DND-41 (cell line): ENCODE measurements at regions not wholly inside any gene's neighbourhood (a gene's known extent, or its start where the extent isn't known, plus 50 kb on each side); places are given as distances from the start of the nearest gene placed in this dataset.

Experiments
- ATAC-seq: fragments of 200-7000 bp; cut with Tn5 transposase; 3 replicates; pipeline ENCODE4 v1.9.1; 2021; ENCODE audit warnings: low read depth; ENCODE audit not compliant: insufficient read depth
- DNase-seq: peaks from one replicate; pipeline ENCODE4 v3.0.0-alpha.2; 2020
- H2AFZ ChIP-seq: 2 replicates; pipeline ENCODE4 v1.6.0; 2012; ENCODE audit warnings: low read depth, low read length
- H3K27ac ChIP-seq: 2 replicates; pipeline ENCODE4 v1.5.1; 2012; ENCODE audit warnings: low read length, inconsistent platforms
- H3K27me3 ChIP-seq: fragments of 200-600 bp; sonication (generic); 2 replicates; pipeline ENCODE4 v1.6.0; 2012; ENCODE audit warnings: low read length, mild to moderate bottlenecking, inconsistent platforms; ENCODE audit not compliant: insufficient read depth, poor library complexity
- H3K36me3 ChIP-seq: 2 replicates; pipeline ENCODE4 v1.5.1; 2012; ENCODE audit warnings: low read length, inconsistent platforms; ENCODE audit not compliant: insufficient read depth
- H3K4me1 ChIP-seq: 2 replicates; pipeline ENCODE4 v1.5.1; 2012; ENCODE audit warnings: mild to moderate bottlenecking, low read length; ENCODE audit not compliant: insufficient read depth
- H3K4me2 ChIP-seq: 2 replicates; pipeline ENCODE4 v1.6.0; 2012; ENCODE audit warnings: mild to moderate bottlenecking, moderate library complexity, low read length, inconsistent platforms; ENCODE audit not compliant: insufficient read depth
- H3K4me3 ChIP-seq, 2 experiments: fragments of 200-600 bp in 1 of 2; shearing (Covaris generic) in 1 of 2; 2 replicates each; pipeline ENCODE4 v1.5.1; 2012 to 2016; ENCODE audit warnings: inconsistent platforms in 2 of 2, low read length in 2 of 2, mild to moderate bottlenecking in 2 of 2, low read depth in 1 of 2, moderate library complexity in 1 of 2
- H3K79me2 ChIP-seq: 2 replicates; pipeline ENCODE4 v1.6.0; 2012; ENCODE audit warnings: low read length, inconsistent platforms; ENCODE audit not compliant: insufficient read depth
- H3K9ac ChIP-seq: 2 replicates; pipeline ENCODE4 v1.6.0; 2012; ENCODE audit warnings: low read depth, mild to moderate bottlenecking, inconsistent platforms, low read length, moderate library complexity
- H3K9me3 ChIP-seq: 2 replicates; pipeline ENCODE4 v1.5.1; 2012; ENCODE audit warnings: low read length, moderate library complexity, mild to moderate bottlenecking, inconsistent platforms; ENCODE audit not compliant: insufficient read depth, severe bottlenecking
- H4K20me1 ChIP-seq: 2 replicates; pipeline ENCODE4 v1.6.0; 2012; ENCODE audit warnings: low read length; ENCODE audit not compliant: insufficient read depth
- CTCF ChIP-seq: IDR thresholded peaks from 2 replicates; pipeline ENCODE4 v1.5.1; 2012; ENCODE audit warnings: borderline replicate concordance, low read length, moderate library complexity, mild to moderate bottlenecking; ENCODE audit not compliant: poor library complexity, severe bottlenecking; ENCODE audit errors: extremely low read depth
- EZH2 ChIP-seq: IDR thresholded peaks from 3 replicates; pipeline ENCODE4 v1.6.1; 2012; ENCODE audit warnings: borderline replicate concordance, low read depth, mild to moderate bottlenecking, moderate library complexity, low read length, inconsistent platforms; ENCODE audit not compliant: severe bottlenecking

DNA sequence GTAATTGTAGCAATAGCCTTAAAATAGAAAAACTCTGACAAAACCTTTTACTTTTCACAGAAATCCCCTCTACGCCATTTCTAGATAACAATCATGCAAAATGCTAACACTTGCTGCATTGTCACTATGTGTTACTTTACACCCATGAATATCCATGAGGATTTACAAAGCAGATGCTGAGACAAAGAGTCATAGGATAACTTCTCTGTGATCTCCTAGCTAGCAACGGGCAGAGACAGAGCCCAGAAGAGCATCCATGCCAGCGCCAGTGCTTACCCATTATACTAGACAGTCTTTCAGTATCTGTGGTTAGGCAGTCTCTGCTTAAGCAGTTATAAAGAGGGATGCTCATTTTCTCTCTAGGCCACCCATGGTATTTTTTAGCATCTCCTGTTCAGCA lies 474.1 kb downstream of the CAAP1 start:
- no peak for ATAC-seq
- no peaks in the 10 kb centered on the region for H4K20me1 ChIP-seq
- H3K27ac ChIP-seq = no peak overlapping the region
- H3K4me2 ChIP-seq = no peak overlapping the region
- DNase-seq = no peak
- no peaks in the 10 kb centered on the region for H3K9me3 ChIP-seq
- H3K27me3 ChIP-seq = no peaks in the 10 kb centered on the region
- H2AFZ ChIP-seq = no peak overlapping the region
- TF ChIP-seq CTCF (no peak), EZH2 (no peak)
- no peak overlapping the region for H3K4me3 ChIP-seq
- H3K79me2 ChIP-seq = no peaks in the 10 kb centered on the region
- H3K9ac ChIP-seq = no peak overlapping the region
- no peaks in the 10 kb centered on the region for H3K4me1 ChIP-seq
- H3K36me3 ChIP-seq = no peaks in the 10 kb centered on the region

- ATAC-seq = no peak
- DNase-seq = no peak
- H3K27ac ChIP-seq = no peak overlapping the region
- H3K9me3 ChIP-seq = no peaks in the 10 kb centered on the region
- H3K27me3 ChIP-seq = no peaks in the 10 kb centered on the region
- no peak overlapping the region for H3K4me3 ChIP-seq
- no peaks in the 10 kb centered on the region for H4K20me1 ChIP-seq
- no peak overlapping the region for H3K9ac ChIP-seq
- TF ChIP-seq CTCF (no peak), EZH2 (no peak)
- no peak overlapping the region for H3K4me2 ChIP-seq
- H2AFZ ChIP-seq = no peak overlapping the region
- no peaks in the 10 kb centered on the region for H3K79me2 ChIP-seq
- H3K36me3 ChIP-seq = no peaks in the 10 kb centered on the region
- no peaks in the 10 kb centered on the region for H3K4me1 ChIP-seq
Observed at GRCh38 chr9:26415528-26415927, 477.1 kb downstream of the CAAP1 start.

DNA sequence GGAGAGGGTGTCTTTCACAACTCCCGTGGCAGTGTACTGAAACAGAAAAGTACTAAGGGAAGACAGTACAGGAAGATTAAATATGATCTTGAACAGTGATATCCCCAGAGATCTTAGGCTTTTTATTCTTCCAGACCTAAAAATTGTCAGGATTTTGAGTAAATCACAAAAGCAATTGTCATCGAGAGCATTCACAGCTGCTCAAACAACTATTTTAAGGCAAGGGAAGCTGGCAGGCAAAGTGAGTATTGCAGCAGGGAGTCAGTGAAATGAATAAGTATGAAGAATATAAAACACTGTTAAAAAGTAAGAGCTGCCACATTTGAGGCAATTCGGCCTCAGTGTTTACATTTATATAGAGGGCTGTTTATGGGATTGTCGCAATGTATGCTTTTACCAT lies 479.0 kb downstream of the CAAP1 start:
- no peak for TF ChIP-seq EZH2
- no peak for TF ChIP-seq CTCF
- H3K36me3 ChIP-seq = no peaks in the 10 kb centered on the region
- H3K4me2 ChIP-seq = no peak overlapping the region
- DNase-seq = no peak
- no peak overlapping the region for H3K9ac ChIP-seq
- no peaks in the 10 kb centered on the region for H3K27me3 ChIP-seq
- no peaks in the 10 kb centered on the region for H3K9me3 ChIP-seq
- H3K27ac ChIP-seq = no peak overlapping the region
- no peaks in the 10 kb centered on the region for H3K79me2 ChIP-seq
- no peaks in the 10 kb centered on the region for H4K20me1 ChIP-seq
- no peak for ATAC-seq
- no peak overlapping the region for H3K4me3 ChIP-seq
- no peaks in the 10 kb centered on the region for H3K4me1 ChIP-seq
- H2AFZ ChIP-seq = no peak overlapping the region

- H3K27ac ChIP-seq = no peak overlapping the region
- H3K9me3 ChIP-seq = no peaks in the 10 kb centered on the region
- TF ChIP-seq EZH2 (no peak), CTCF (no peak)
- H3K9ac ChIP-seq = no peak overlapping the region
- H3K36me3 ChIP-seq = no peaks in the 10 kb centered on the region
- ATAC-seq (no peak), DNase-seq (no peak)
- no peaks in the 10 kb centered on the region for H3K79me2 ChIP-seq
- H3K4me1 ChIP-seq = no peaks in the 10 kb centered on the region
- H4K20me1 ChIP-seq = no peaks in the 10 kb centered on the region
- H3K4me2 ChIP-seq = no peak overlapping the region
- no peak overlapping the region for H3K4me3 ChIP-seq
- H2AFZ ChIP-seq = no peak overlapping the region
- no peaks in the 10 kb centered on the region for H3K27me3 ChIP-seq
Observed at GRCh38 chr9:26412446-26412845, 480.2 kb downstream of the CAAP1 start.
